HCT116 (cell line): ENCODE measurements at regions not wholly inside any gene's neighbourhood (a gene's known extent, or its start where the extent isn't known, plus 50 kb on each side); places are given as distances from the start of the nearest gene placed in this dataset.

Experiments used
- ATAC-seq: fragments of 200-7000 bp; cut with Tn5 transposase; 2 replicates; pipeline ENCODE4 v1.9.1; 2020; ENCODE audit warnings: mild to moderate bottlenecking, moderate library complexity
- BruUV-seq: library from RNA; stranded (reverse); fragments of 400-500 nt; replicated peaks from 2 replicates; lab custom pipeline; 2021; lab: Mats Ljungman, UMichigan
- CTCF ChIA-PET: fragments of 300-600 bp; sonication (Branson Sonifier 250); formaldehyde crosslinking; loops from one replicate; lab custom pipeline; 2021; ENCODE audit warnings: antibody characterized with exemption; lab: Charles Lee
- POLR2A ChIA-PET: fragments of 300-600, 350-600 bp; sonication (Branson Sonifier 250); formaldehyde crosslinking; loops from one replicate; lab custom pipeline; 2021; ENCODE audit warnings: antibody characterized with exemption; lab: Charles Lee
- RAD21 ChIA-PET, 2 experiments: fragments of 300-600 bp; sonication (Branson Sonifier 250); formaldehyde crosslinking; loops; one replicate each; lab custom pipeline; 2023; ENCODE audit warnings: low total read pairs in 2 of 2; ENCODE audit not compliant: uncharacterized antibody in 2 of 2, unreplicated experiment in 2 of 2, low non-redundant PET in 1 of 2; lab: Charles Lee
- DNase-seq: peaks from one replicate; pipeline ENCODE4 v3.0.0-alpha.2; 2010; ENCODE audit warnings: low read depth, low spot score
- H2AFZ ChIP-seq: fragments of 200-600 bp; shearing (Covaris generic), sonication (generic); 2 replicates; pipeline ENCODE4 v1.6.1; 2017; ENCODE audit warnings: low read depth, mixed run types, mixed read lengths, antibody characterized with exemption, low read length; ENCODE audit not compliant: poor library complexity, severe bottlenecking
- H3K27ac ChIP-seq: 2 replicates; pipeline ENCODE4 v1.5.1; 2012; ENCODE audit warnings: low read depth, low read length
- H3K27me3 ChIP-seq: fragments of 200-600 bp; sonication (generic); 2 replicates; pipeline ENCODE4 v1.6.1; 2016; ENCODE audit warnings: mixed run types, low read length, mixed read lengths; ENCODE audit not compliant: insufficient read depth
- H3K36me3 ChIP-seq, 2 experiments: fragments of 200-500 bp in 1 of 2; fragments of 200-600 bp in 1 of 2; sonication (Bioruptor generic) in 1 of 2; sonication (generic) in 1 of 2; 2 replicates each; pipeline versions ENCODE4 v1.5.1 to v1.6.1; 2014 to 2016; ENCODE audit warnings: low read length in 2 of 2, inconsistent platforms in 1 of 2, mixed read lengths in 1 of 2, mixed run types in 1 of 2; ENCODE audit not compliant: insufficient read depth in 2 of 2, control insufficient read depth in 1 of 2
- H3K4me1 ChIP-seq, 2 experiments: fragments of 200-600 bp in 1 of 2; sonication (generic) in 1 of 2; 2 replicates each; pipeline versions ENCODE4 v1.5.1 to v1.6.1; 2012 to 2017; ENCODE audit warnings: low read length in 2 of 2, inconsistent platforms in 1 of 2, mild to moderate bottlenecking in 1 of 2, mixed read lengths in 1 of 2, mixed run types in 1 of 2, moderate library complexity in 1 of 2; ENCODE audit not compliant: insufficient read depth in 2 of 2, control insufficient read depth in 1 of 2
- H3K4me2 ChIP-seq: fragments of 200-600 bp; sonication (generic); 2 replicates; pipeline ENCODE4 v1.6.1; 2017; ENCODE audit warnings: mixed run types, low read length, mixed read lengths
- H3K4me3 ChIP-seq, 2 experiments: fragments of 200-600 bp in 1 of 2; sonication (generic) in 1 of 2; replicated peaks in 1 of 2; 2 replicates each; pipeline ENCODE4 v1.5.1; 2011 to 2016; ENCODE audit warnings: low read length in 2 of 2, control low read depth in 1 of 2, low read depth in 1 of 2, mild to moderate bottlenecking in 1 of 2, mixed read lengths in 1 of 2, mixed run types in 1 of 2
- H3K79me2 ChIP-seq: fragments of 200-600 bp; sonication (generic); 2 replicates; pipeline ENCODE4 v1.6.1; 2017; ENCODE audit warnings: mild to moderate bottlenecking, mixed run types, low read length, moderate library complexity, mixed read lengths; ENCODE audit not compliant: insufficient read depth
- H3K9ac ChIP-seq: fragments of 200-600 bp; sonication (generic); 2 replicates; pipeline ENCODE4 v1.6.1; 2016; ENCODE audit warnings: low read length, mixed read lengths
- H3K9me2 ChIP-seq: fragments of 200-600 bp; sonication (generic), shearing (Covaris generic); 2 replicates; pipeline ENCODE4 v1.6.1; 2017; ENCODE audit warnings: mixed run types, mild to moderate bottlenecking, moderate library complexity; ENCODE audit not compliant: insufficient read depth
- H3K9me3 ChIP-seq, 2 experiments: fragments of 200-500 bp in 1 of 2; fragments of 200-600 bp in 1 of 2; sonication (Bioruptor generic) in 1 of 2; sonication (generic) in 1 of 2; 2 replicates each; pipeline ENCODE4 v1.6.1; 2014 to 2017; ENCODE audit warnings: low read length in 2 of 2, mixed read lengths in 2 of 2, inconsistent platforms in 1 of 2, low read depth in 1 of 2, mild to moderate bottlenecking in 1 of 2, mixed run types in 1 of 2, moderate library complexity in 1 of 2; ENCODE audit not compliant: control insufficient read depth in 1 of 2, insufficient read depth in 1 of 2
- H4K20me1 ChIP-seq: fragments of 200-600 bp; sonication (generic), shearing (Covaris generic); 2 replicates; pipeline ENCODE4 v1.6.1; 2017; ENCODE audit warnings: mixed run types, mild to moderate bottlenecking, moderate library complexity; ENCODE audit not compliant: insufficient read depth
- ATF3 ChIP-seq: IDR thresholded peaks from 2 replicates; pipeline ENCODE4 v1.6.1; 2012
- CBX3 ChIP-seq: IDR thresholded peaks from 2 replicates; pipeline ENCODE4 v1.6.1; 2012; ENCODE audit warnings: low read depth
- CEBPB ChIP-seq: IDR thresholded peaks from 2 replicates; pipeline ENCODE4 v1.6.1; 2012; ENCODE audit warnings: low read depth
- CTCF ChIP-seq, 3 experiments: fragments of 200-600 bp in 1 of 3; sonication (generic) in 1 of 3; IDR thresholded peaks in 2 of 3; conservative IDR thresholded peaks in 1 of 3; 2 replicates each; pipeline ENCODE4 v1.5.1; 2012 to 2017; ENCODE audit warnings: low read depth in 2 of 3, low read length in 2 of 3, antibody characterized with exemption in 1 of 3, borderline replicate concordance in 1 of 3, control low read depth in 1 of 3, mild to moderate bottlenecking in 1 of 3, mixed read lengths in 1 of 3, mixed run types in 1 of 3, moderate library complexity in 1 of 3; ENCODE audit not compliant: insufficient read depth in 1 of 3
- EGR1 ChIP-seq: IDR thresholded peaks from 2 replicates; pipeline ENCODE4 v1.6.1; 2012; ENCODE audit warnings: low read depth
- ELF1 ChIP-seq: IDR thresholded peaks from 2 replicates; pipeline ENCODE4 v1.6.1; 2012; ENCODE audit warnings: low read depth, borderline replicate concordance
- EZH2phosphoT487 ChIP-seq: fragments of 200-600 bp; IDR thresholded peaks from 2 replicates; pipeline ENCODE4 v1.6.1; 2018; ENCODE audit warnings: antibody characterized with exemption, borderline replicate concordance
- FOSL1 ChIP-seq: IDR thresholded peaks from 2 replicates; pipeline ENCODE4 v1.6.1; 2012; ENCODE audit warnings: low read depth
- JUND ChIP-seq: IDR thresholded peaks from 2 replicates; pipeline ENCODE4 v1.6.1; 2012
- MAX ChIP-seq: IDR thresholded peaks from 2 replicates; pipeline ENCODE4 v1.6.1; 2012
- POLR2A ChIP-seq: IDR thresholded peaks from 2 replicates; pipeline ENCODE4 v1.7.0; 2011; ENCODE audit warnings: borderline replicate concordance; ENCODE audit not compliant: insufficient read depth, insufficient read length; ENCODE audit errors: extremely low read depth
- POLR2AphosphoS5 ChIP-seq: IDR thresholded peaks from 2 replicates; pipeline ENCODE4 v1.6.1; 2011; ENCODE audit warnings: mild to moderate bottlenecking, low read depth, low read length, moderate library complexity
- REST ChIP-seq: IDR thresholded peaks from 2 replicates; pipeline ENCODE4 v1.6.1; 2012; ENCODE audit warnings: low read depth
- SIN3A ChIP-seq: IDR thresholded peaks from 2 replicates; pipeline ENCODE4 v1.6.1; 2012; ENCODE audit warnings: low read depth
- SP1 ChIP-seq: IDR thresholded peaks from 2 replicates; pipeline ENCODE4 v1.6.1; 2012; ENCODE audit warnings: low read depth
- SRF ChIP-seq: IDR thresholded peaks from 2 replicates; pipeline ENCODE4 v1.6.1; 2012; ENCODE audit warnings: low read depth
- YY1 ChIP-seq: IDR thresholded peaks from 2 replicates; pipeline ENCODE4 v1.6.1; 2011; ENCODE audit warnings: low read length, low read depth, moderate library complexity, mild to moderate bottlenecking; ENCODE audit not compliant: insufficient replicate concordance; ENCODE audit errors: extremely low read depth
- ZBTB33 ChIP-seq: IDR thresholded peaks from 2 replicates; pipeline ENCODE4 v1.6.1; 2011; ENCODE audit warnings: mild to moderate bottlenecking, low read length, moderate library complexity; ENCODE audit not compliant: insufficient replicate concordance; ENCODE audit errors: extremely low read depth
- ZFX ChIP-seq: fragments of 450-650 bp; IDR thresholded peaks from 2 replicates; pipeline ENCODE4 v1.6.1; 2017
- ZNF274 ChIP-seq: fragments of 200-500 bp; sonication (Bioruptor generic); IDR thresholded peaks from 2 replicates; pipeline ENCODE4 v1.6.1; 2014; ENCODE audit warnings: mild to moderate bottlenecking, low read depth, low read length, inconsistent platforms
- intact Hi-C: fragments of 100-400 bp; cut with micrococcal nuclease; formaldehyde crosslinking; loops from 2 replicates; pipeline ENCODE4 v1.10.0; 2022

GRCh38 chr9:115202960-115203751 is 85.2 kb upstream of the TNC start:
- Histone ChIP-seq H3K4me2 (no peak overlapping the region), H4K20me1 (no peaks in the 10 kb centered on the region), H3K79me2 (no peaks in the 10 kb centered on the region), H3K9me3 (no peaks in the 10 kb centered on the region), H3K27me3 (peaks cover 12% of the 10 kb centered on the region; the same call in 1 of the 2 replicates), H3K9me2 (no peaks in the 10 kb centered on the region), H3K27ac (no peak overlapping the region), H3K36me3 (no peaks in the 10 kb centered on the region), H2AFZ (no peak overlapping the region), H3K4me1 (peaks cover 0 to 11% of the 10 kb centered on the region in 2 experiments; a peak in 2 of 4 replicates), H3K4me3 (no peak overlapping the region), H3K9ac (no peak overlapping the region)
- DNase-seq (no peak), ATAC-seq (no peak)
- BruUV-seq: no TSS peak
- intact Hi-C loops: no loop called here
- ChIA-PET CTCF (no interaction called here), POLR2A (no interaction called here), RAD21 (no interaction called here)
- TF ChIP-seq CTCF (IDR thresholded peaks at IDR 0.05 in 2 of 3, conservative IDR thresholded peaks at IDR 0.05 in 1 of 3; ENCODE audit: borderline replicate concordance in 1 of 3, insufficient read depth in 1 of 3, low read depth in 2 of 3, low read length in 2 of 3) (no peak), EGR1 (no peak), ZFX (no peak), POLR2A (no peak), MAX (no peak), JUND (no peak), FOSL1 (no peak), SRF (no peak), REST (no peak), CEBPB (no peak), ZNF274 (no peak), ELF1 (no peak), ZBTB33 (no peak), POLR2AphosphoS5 (no peak), YY1 (no peak), SIN3A (no peak), EZH2phosphoT487 (no peak), SP1 (no peak), ATF3 (no peak), CBX3 (no peak)
